ENCODE measurements at regions not wholly inside any gene's neighbourhood (a gene's known extent, or its start where the extent isn't known, plus 50 kb on each side); places are given as distances from the start of the nearest gene placed in this dataset.

GRCh38 chr6:128768187-128768586, 114.8 kb upstream of the LAMA2 start:
- Mint-ChIP-seq H3K27me3 (no peaks in the 10 kb centered on the region), H3K4me1 (no peaks in the 10 kb centered on the region), H3K9me3 (peaks cover 10% of the 10 kb centered on the region), H3K27ac (no peak overlapping the region), H3K4me3 (no peak overlapping the region), H3K36me3 (ENCODE audit: low read depth) (no peaks in the 10 kb centered on the region)
- intact Hi-C loops (cut with micrococcal nuclease), result no loop called here
- TF ChIP-seq, protein P1, sequence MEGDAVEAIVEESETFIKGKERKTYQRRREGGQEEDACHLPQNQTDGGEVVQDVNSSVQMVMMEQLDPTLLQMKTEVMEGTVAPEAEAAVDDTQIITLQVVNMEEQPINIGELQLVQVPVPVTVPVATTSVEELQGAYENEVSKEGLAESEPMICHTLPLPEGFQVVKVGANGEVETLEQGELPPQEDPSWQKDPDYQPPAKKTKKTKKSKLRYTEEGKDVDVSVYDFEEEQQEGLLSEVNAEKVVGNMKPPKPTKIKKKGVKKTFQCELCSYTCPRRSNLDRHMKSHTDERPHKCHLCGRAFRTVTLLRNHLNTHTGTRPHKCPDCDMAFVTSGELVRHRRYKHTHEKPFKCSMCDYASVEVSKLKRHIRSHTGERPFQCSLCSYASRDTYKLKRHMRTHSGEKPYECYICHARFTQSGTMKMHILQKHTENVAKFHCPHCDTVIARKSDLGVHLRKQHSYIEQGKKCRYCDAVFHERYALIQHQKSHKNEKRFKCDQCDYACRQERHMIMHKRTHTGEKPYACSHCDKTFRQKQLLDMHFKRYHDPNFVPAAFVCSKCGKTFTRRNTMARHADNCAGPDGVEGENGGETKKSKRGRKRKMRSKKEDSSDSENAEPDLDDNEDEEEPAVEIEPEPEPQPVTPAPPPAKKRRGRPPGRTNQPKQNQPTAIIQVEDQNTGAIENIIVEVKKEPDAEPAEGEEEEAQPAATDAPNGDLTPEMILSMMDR (IDR thresholded peaks at IDR 0.05), result no peak
- CTCF ChIA-PET, result no interaction called here
- POLR2A ChIA-PET, result no interaction called here
- ATAC-seq (ENCODE audit: low read depth) (no peak), DNase-seq (no peak)

- Mint-ChIP-seq H3K4me1 (no peaks in the 10 kb centered on the region), H3K27ac (no peak overlapping the region), H3K36me3 (ENCODE audit: low read depth) (no peaks in the 10 kb centered on the region), H3K27me3 (no peaks in the 10 kb centered on the region), H3K9me3 (peaks cover 6% of the 10 kb centered on the region), H3K4me3 (no peak overlapping the region)
- ChIA-PET CTCF (no interaction called here), POLR2A (no interaction called here)
- ATAC-seq (ENCODE audit: low read depth) (no peak), DNase-seq (no peak)
- TF ChIP-seq, protein P1 (IDR thresholded peaks at IDR 0.05), result no peak
- intact Hi-C loops (cut with micrococcal nuclease), result no loop called here
Measured at GRCh38 chr6:128767705-128768104, 115.2 kb upstream of the LAMA2 start.

DNA sequence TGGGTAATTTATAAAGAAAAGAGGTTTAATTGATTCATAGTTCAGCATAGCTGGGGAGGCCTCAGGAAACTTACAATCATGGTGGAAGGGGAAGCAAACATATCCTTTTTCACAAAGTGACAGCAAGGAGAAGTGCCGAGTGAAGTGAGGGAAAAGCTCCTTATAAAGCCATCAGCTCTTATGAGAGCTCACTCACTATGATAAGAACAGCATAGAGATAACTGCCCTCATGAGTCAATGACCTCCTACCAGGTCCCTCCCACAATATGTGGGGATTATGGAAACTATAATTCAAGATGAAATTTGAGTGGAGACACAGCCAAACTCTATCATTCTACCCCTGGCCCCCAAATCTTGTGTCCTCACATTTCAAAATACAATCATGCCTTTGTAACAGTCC, 115.8 kb upstream of the LAMA2 start:
- intact Hi-C loops (cut with micrococcal nuclease), result no loop called here
- TF ChIP-seq, protein P1 (IDR thresholded peaks at IDR 0.05), result no peak
- Mint-ChIP-seq H3K9me3 (peaks cover 6% of the 10 kb centered on the region), H3K4me3 (no peak overlapping the region), H3K27me3 (no peaks in the 10 kb centered on the region), H3K27ac (no peak overlapping the region), H3K4me1 (no peaks in the 10 kb centered on the region), H3K36me3 (ENCODE audit: low read depth) (no peaks in the 10 kb centered on the region)
- no peak for DNase-seq
- ATAC-seq (ENCODE audit: low read depth), result no peak
- POLR2A ChIA-PET, result no interaction called here
- CTCF ChIA-PET, result no interaction called here

DNA sequence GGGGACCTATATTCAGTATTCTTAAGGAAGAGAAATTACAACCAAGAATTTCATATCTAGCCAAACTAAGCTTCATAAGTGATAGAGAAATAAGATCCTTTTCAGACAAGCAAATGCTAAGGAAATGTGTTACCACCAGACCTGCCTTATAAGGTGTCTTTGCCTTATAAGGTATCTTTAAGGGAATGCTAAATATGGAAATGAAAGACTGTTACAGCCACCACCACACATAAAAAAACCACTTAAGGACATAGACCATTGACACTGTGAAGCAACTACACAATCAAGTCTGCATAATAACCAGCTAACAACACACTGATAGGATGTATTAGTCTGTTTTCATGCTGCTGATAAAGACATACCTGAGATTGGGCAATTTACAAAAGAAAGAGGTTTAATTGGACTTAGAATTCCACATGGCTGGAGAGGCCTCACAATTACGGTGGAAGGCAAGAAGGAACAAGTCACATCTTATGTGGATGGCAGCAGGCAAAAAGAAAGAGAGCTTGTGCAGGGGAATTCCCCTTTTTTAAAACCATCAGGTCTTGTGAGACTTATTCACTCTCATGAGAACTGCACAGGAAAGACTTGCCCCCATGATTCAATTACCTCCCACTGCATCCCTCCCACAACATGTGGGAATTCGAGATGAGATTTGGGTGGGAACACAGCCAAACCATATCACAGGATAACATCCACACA, 119.2 kb upstream of the LAMA2 start:
- CTCF ChIA-PET, result no interaction called here
- intact Hi-C loops (cut with micrococcal nuclease), result no loop called here

GRCh38 chr6:128759901-128760300, 123.0 kb upstream of the LAMA2 start:
- ChIA-PET POLR2A (no interaction called here), CTCF (no interaction called here)
- H3K4me3 Mint-ChIP-seq, result no peak overlapping the region
- no peaks in the 10 kb centered on the region for H3K9me3 Mint-ChIP-seq
- H3K4me1 Mint-ChIP-seq, result no peaks in the 10 kb centered on the region
- DNase-seq (no peak), ATAC-seq (ENCODE audit: low read depth) (no peak)
- no peaks in the 10 kb centered on the region for H3K27me3 Mint-ChIP-seq
- TF ChIP-seq, protein P1 (IDR thresholded peaks at IDR 0.05), result no peak
- intact Hi-C loops (cut with micrococcal nuclease), result no loop called here
- no peaks in the 10 kb centered on the region for H3K36me3 Mint-ChIP-seq (ENCODE audit: low read depth)
- no peak overlapping the region for H3K27ac Mint-ChIP-seq

More for the DNA sequence above, 119.2 kb upstream of the LAMA2 start:
- POLR2A ChIA-PET, result no interaction called here
- H3K27ac Mint-ChIP-seq, result no peak overlapping the region
- H3K4me1 Mint-ChIP-seq, result no peaks in the 10 kb centered on the region
- H3K27me3 Mint-ChIP-seq, result no peaks in the 10 kb centered on the region
- TF ChIP-seq, protein P1 (IDR thresholded peaks at IDR 0.05), result no peak
- H3K9me3 Mint-ChIP-seq, result peaks cover 6% of the 10 kb centered on the region
- no peaks in the 10 kb centered on the region for H3K36me3 Mint-ChIP-seq (ENCODE audit: low read depth)
- H3K4me3 Mint-ChIP-seq, result no peak overlapping the region
- no peak for DNase-seq
- no peak for ATAC-seq (ENCODE audit: low read depth)
